HepG2 (cell line): ENCODE measurements at regions not wholly inside any gene's neighbourhood (a gene's known extent, or its start where the extent isn't known, plus 50 kb on each side); places are given as distances from the start of the nearest gene placed in this dataset.

Experiments
- ARID4A ChIP-seq: sonication (generic); formaldehyde crosslinking; IDR thresholded peaks from 2 replicates; pipeline ENCODE4 v1.5.0; 2020; ENCODE audit warnings: mild to moderate bottlenecking, missing genetic modification reagents, borderline replicate concordance
- ELF3 ChIP-seq: IDR thresholded peaks from 2 replicates; pipeline ENCODE4 v1.6.1; 2016; ENCODE audit warnings: missing genetic modification reagents, missing compliant biosample characterization
- KDM5B ChIP-seq: sonication (generic); formaldehyde crosslinking; IDR thresholded peaks from 2 replicates; pipeline ENCODE4 v1.4.0; 2020; ENCODE audit warnings: missing genetic modification reagents, mild to moderate bottlenecking, borderline replicate concordance
- MEIS2 ChIP-seq: sonication (generic); formaldehyde crosslinking; IDR thresholded peaks from 2 replicates; pipeline ENCODE4 v1.9.0; 2021; ENCODE audit warnings: mild to moderate bottlenecking, missing genetic modification reagents
- PRDM10 ChIP-seq: sonication (generic); formaldehyde crosslinking; IDR thresholded peaks from 2 replicates; pipeline ENCODE4 v1.4.0; 2020; ENCODE audit warnings: low read depth, missing genetic modification reagents
- RBFOX2 ChIP-seq: fragments of 200-400 bp; formaldehyde crosslinking; IDR thresholded peaks from 2 replicates; pipeline ENCODE4 v1.6.1; 2017; ENCODE audit warnings: low read depth, mild to moderate bottlenecking, low read length
- RELA ChIP-seq: sonication (generic); formaldehyde crosslinking; IDR thresholded peaks from 2 replicates; pipeline ENCODE4 v1.4.0; 2020; ENCODE audit warnings: missing genetic modification reagents
- SMARCC2 ChIP-seq: fragments of 450-650 bp; IDR thresholded peaks from 2 replicates; pipeline ENCODE4 v1.6.1; 2017; ENCODE audit warnings: antibody characterized with exemption, mild to moderate bottlenecking
- SNAPC5 ChIP-seq: sonication (generic); formaldehyde crosslinking; IDR thresholded peaks from 2 replicates; pipeline ENCODE4 v1.8.1; 2023; ENCODE audit warnings: mild to moderate bottlenecking, missing genetic modification reagents, borderline replicate concordance
- SPEN ChIP-seq: sonication (generic); formaldehyde crosslinking; IDR thresholded peaks from 2 replicates; pipeline ENCODE4 v1.5.1; 2020; ENCODE audit warnings: low read depth, mild to moderate bottlenecking, missing genetic modification reagents
- TAF1 ChIP-seq: sonication (generic); formaldehyde crosslinking; IDR thresholded peaks from 2 replicates; pipeline ENCODE4 v1.4.0; 2020; ENCODE audit warnings: missing genetic modification reagents
- ZNF121 ChIP-seq: sonication (generic); formaldehyde crosslinking; IDR thresholded peaks from 2 replicates; pipeline ENCODE4 v1.5.0; 2020; ENCODE audit warnings: mild to moderate bottlenecking, missing genetic modification reagents
- ZNF263 ChIP-seq: sonication (generic); formaldehyde crosslinking; IDR thresholded peaks from 2 replicates; pipeline ENCODE4 v1.4.0; 2020; ENCODE audit warnings: missing genetic modification reagents
- ZNF563 ChIP-seq: sonication (generic); formaldehyde crosslinking; IDR thresholded peaks from 2 replicates; pipeline ENCODE4 v1.8.0; 2022; ENCODE audit warnings: mild to moderate bottlenecking, moderate library complexity, missing genetic modification reagents
- TF ChIP-seq, protein P1 (sequence below): sonication (generic); formaldehyde crosslinking; IDR thresholded peaks from 2 replicates; pipeline ENCODE4 v1.4.0; 2020; ENCODE audit warnings: missing genetic modification reagents

DNA sequence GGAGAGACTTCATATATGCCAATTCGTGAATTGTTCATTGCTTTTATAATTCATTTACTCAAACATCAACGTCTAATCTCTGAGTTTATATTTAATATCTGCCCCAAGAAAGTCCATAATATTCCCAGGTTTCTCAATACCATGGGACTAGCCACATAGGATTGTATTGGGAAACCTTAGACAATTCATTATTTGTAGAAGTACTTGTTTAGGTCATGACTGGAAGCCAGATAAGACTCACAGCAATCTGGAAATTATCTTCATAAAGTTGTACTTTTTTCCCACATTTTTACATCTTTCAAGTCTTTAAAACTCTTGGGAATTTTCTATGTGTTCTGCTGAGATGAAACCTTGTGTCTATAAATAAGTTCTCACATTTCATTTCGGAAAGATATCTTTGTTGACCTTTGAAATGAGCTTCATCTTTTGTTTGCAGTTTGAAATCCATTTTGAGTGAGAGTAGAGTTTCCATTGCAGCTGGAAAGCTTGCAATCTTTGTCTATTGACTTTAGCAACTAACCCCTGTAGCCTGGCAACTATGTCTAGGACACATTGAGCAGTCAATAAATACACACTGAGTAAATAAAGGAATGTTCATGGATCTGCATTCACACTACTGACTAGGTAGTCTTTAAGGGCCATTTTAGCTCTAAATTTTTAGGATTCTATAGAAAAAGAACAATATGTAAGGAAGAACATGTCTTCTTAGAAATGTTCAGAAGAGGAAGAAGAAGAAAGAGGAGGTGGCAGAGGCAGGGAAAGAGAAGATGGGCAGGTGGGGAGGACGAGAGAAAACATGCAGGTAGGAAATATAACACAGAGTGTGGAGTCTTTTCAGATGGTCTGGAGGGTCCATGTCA lies 154.4 kb downstream of the LRIG3 start (continued):
- no peak for TF ChIP-seq SPEN (CRISPR knock-in tag)
- TF ChIP-seq RELA (CRISPR knock-in tag): no peak
- TF ChIP-seq PRDM10 (CRISPR knock-in tag): no peak
- no peak for TF ChIP-seq ZNF263 (CRISPR knock-in tag)
- no peak for TF ChIP-seq RBFOX2
- no peak for TF ChIP-seq MEIS2 (CRISPR knock-in tag)
- 0 out of 2 replicates have a peak, but pooled peaks have one; percentile 29 for TF ChIP-seq SMARCC2
- 0 out of 2 replicates have a peak, but pooled peaks have one; percentile 24 for TF ChIP-seq ELF3 (CRISPR knock-in tag)
- no peak for TF ChIP-seq TAF1 (CRISPR knock-in tag)
- no peak for TF ChIP-seq SNAPC5 (CRISPR knock-in tag)
- TF ChIP-seq ZNF121 (CRISPR knock-in tag): no peak
- no peak for TF ChIP-seq KDM5B (CRISPR knock-in tag)
- TF ChIP-seq ZNF563 (CRISPR knock-in tag): no peak
- TF ChIP-seq, protein P1, sequence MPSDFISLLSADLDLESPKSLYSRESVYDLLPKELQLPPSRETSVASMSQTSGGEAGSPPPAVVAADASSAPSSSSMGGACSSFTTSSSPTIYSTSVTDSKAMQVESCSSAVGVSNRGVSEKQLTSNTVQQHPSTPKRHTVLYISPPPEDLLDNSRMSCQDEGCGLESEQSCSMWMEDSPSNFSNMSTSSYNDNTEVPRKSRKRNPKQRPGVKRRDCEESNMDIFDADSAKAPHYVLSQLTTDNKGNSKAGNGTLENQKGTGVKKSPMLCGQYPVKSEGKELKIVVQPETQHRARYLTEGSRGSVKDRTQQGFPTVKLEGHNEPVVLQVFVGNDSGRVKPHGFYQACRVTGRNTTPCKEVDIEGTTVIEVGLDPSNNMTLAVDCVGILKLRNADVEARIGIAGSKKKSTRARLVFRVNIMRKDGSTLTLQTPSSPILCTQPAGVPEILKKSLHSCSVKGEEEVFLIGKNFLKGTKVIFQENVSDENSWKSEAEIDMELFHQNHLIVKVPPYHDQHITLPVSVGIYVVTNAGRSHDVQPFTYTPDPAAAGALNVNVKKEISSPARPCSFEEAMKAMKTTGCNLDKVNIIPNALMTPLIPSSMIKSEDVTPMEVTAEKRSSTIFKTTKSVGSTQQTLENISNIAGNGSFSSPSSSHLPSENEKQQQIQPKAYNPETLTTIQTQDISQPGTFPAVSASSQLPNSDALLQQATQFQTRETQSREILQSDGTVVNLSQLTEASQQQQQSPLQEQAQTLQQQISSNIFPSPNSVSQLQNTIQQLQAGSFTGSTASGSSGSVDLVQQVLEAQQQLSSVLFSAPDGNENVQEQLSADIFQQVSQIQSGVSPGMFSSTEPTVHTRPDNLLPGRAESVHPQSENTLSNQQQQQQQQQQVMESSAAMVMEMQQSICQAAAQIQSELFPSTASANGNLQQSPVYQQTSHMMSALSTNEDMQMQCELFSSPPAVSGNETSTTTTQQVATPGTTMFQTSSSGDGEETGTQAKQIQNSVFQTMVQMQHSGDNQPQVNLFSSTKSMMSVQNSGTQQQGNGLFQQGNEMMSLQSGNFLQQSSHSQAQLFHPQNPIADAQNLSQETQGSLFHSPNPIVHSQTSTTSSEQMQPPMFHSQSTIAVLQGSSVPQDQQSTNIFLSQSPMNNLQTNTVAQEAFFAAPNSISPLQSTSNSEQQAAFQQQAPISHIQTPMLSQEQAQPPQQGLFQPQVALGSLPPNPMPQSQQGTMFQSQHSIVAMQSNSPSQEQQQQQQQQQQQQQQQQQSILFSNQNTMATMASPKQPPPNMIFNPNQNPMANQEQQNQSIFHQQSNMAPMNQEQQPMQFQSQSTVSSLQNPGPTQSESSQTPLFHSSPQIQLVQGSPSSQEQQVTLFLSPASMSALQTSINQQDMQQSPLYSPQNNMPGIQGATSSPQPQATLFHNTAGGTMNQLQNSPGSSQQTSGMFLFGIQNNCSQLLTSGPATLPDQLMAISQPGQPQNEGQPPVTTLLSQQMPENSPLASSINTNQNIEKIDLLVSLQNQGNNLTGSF (CRISPR knock-in tag): no peak
- TF ChIP-seq ARID4A: no peak; the same call in 1 of the 2 replicates
